ENCODE measurements at regions not wholly inside any gene's neighbourhood (a gene's known extent, or its start where the extent isn't known, plus 50 kb on each side); places are given as distances from the start of the nearest gene placed in this dataset.

- H3K4me3 ChIP-seq = no peak overlapping the region
- intact Hi-C loops (cut with DNase I) = no loop called here
- peak overlapping the region; percentile 18 to 33 for H3K27ac ChIP-seq
- H3K36me3 ChIP-seq = no peaks in the 10 kb centered on the region
- H3K27me3 ChIP-seq = no peaks in the 10 kb centered on the region
- DNase-seq (no peak), ATAC-seq (peak; percentile 77)
- no peak for TF ChIP-seq CTCF (IDR thresholded peaks at IDR 0.05)
- peaks cover 0 to 8% of the 10 kb centered on the region in 2 donors for H3K4me1 ChIP-seq
- H3K9me3 ChIP-seq = no peaks in the 10 kb centered on the region
Observed at GRCh38 chr10:43863859-43864591, 215.3 kb upstream of the ZNF32 start.

- no peak overlapping the region for H3K27ac ChIP-seq
- intact Hi-C loops (cut with DNase I) = no loop called here
- no peaks in the 10 kb centered on the region for H3K27me3 ChIP-seq
- no peak for TF ChIP-seq CTCF (IDR thresholded peaks at IDR 0.05)
- DNase-seq = no peak
- ATAC-seq = no peak
- H3K4me1 ChIP-seq = peaks cover 0 to 8% of the 10 kb centered on the region in 2 donors
- H3K36me3 ChIP-seq = no peaks in the 10 kb centered on the region
- H3K9me3 ChIP-seq = no peaks in the 10 kb centered on the region
- H3K4me3 ChIP-seq = no peak overlapping the region
Observed at GRCh38 chr10:43863270-43863669, 214.6 kb upstream of the ZNF32 start.

GRCh38 chr10:43862756-43863155 lies 214.1 kb upstream of the ZNF32 start:
- TF ChIP-seq CTCF (IDR thresholded peaks at IDR 0.05) = no peak
- intact Hi-C loops (cut with DNase I) = no loop called here
- ATAC-seq = no peak
- no peak for DNase-seq
- H3K9me3 ChIP-seq = no peaks in the 10 kb centered on the region
- no peak overlapping the region for H3K4me3 ChIP-seq
- H3K4me1 ChIP-seq = peaks cover 0 to 8% of the 10 kb centered on the region in 2 donors
- no peaks in the 10 kb centered on the region for H3K27me3 ChIP-seq
- no peaks in the 10 kb centered on the region for H3K36me3 ChIP-seq
- H3K27ac ChIP-seq = no peak overlapping the region

- no peaks in the 10 kb centered on the region for H3K9me3 ChIP-seq
- no peak for TF ChIP-seq CTCF (IDR thresholded peaks at IDR 0.05)
- no peaks in the 10 kb centered on the region for H3K27me3 ChIP-seq
- no peaks in the 10 kb centered on the region for H3K36me3 ChIP-seq
- peaks cover 0 to 8% of the 10 kb centered on the region in 2 donors for H3K4me1 ChIP-seq
- H3K27ac ChIP-seq = no peak overlapping the region
- no peak for DNase-seq
- no peak overlapping the region for H3K4me3 ChIP-seq
- intact Hi-C loops (cut with DNase I) = no loop called here
- peak; percentile 67 for ATAC-seq
Observed at GRCh38 chr10:43861966-43862751, 213.5 kb upstream of the ZNF32 start.

- DNase-seq (no peak), ATAC-seq (no peak)
- intact Hi-C loops (cut with DNase I) = no loop called here
- Histone ChIP-seq H3K4me3 (no peak overlapping the region), H3K36me3 (no peaks in the 10 kb centered on the region), H3K27me3 (no peaks in the 10 kb centered on the region), H3K27ac (no peak overlapping the region), H3K9me3 (no peaks in the 10 kb centered on the region), H3K4me1 (peaks cover 0 to 1% of the 10 kb centered on the region in 2 donors)
- TF ChIP-seq CTCF (IDR thresholded peaks at IDR 0.05) = no peak
Observed at GRCh38 chr10:43859016-43859525, 210.4 kb upstream of the ZNF32 start.
